ENCODE measurements at regions not wholly inside any gene's neighbourhood (a gene's known extent, or its start where the extent isn't known, plus 50 kb on each side); places are given as distances from the start of the nearest gene placed in this dataset.

DNA sequence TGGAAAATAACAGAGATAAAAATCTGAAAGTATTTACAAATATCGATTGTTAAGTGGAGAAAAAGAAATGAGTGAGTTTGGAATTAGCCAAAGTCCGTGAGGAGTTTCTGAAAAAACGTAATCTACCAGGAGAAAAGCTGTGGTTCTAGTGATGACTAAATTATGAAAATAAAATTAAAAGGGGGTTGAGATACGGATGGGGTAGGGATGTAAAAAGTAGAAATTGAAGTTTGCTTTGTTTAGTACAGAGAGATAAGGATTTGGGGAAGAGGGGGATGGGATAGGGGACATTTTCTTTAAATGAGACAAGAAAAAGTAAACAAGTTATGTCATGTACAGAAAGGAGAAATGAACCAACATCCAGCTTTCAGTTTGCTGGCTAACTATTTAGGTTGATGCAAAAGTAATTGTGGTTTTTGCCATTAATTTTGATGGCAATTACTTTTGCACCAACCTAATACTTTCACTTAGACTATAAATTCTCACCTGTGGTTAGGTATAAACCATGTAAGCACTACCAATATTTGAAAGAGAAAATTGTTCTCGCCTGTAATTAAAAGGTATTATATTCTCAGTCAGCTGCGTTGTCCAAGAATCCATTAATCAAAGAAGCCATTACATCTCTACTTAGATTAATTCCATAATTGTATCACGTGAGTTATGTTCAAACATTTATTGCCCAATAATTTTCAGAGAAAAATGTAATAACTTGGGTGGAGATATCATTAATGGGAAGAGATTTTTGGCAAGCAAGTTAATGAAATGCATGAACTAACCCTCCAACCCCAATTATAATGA lies 143.0 kb upstream of the NRP1 start:
- no peak overlapping the region for H3K27ac ChIP-seq (ENCODE audit: low read depth in 1 of 2, low read length in 2 of 2)
- no peak overlapping the region for H3K4me3 Mint-ChIP-seq
- intact Hi-C loops (cut with micrococcal nuclease): no loop called here

DNA sequence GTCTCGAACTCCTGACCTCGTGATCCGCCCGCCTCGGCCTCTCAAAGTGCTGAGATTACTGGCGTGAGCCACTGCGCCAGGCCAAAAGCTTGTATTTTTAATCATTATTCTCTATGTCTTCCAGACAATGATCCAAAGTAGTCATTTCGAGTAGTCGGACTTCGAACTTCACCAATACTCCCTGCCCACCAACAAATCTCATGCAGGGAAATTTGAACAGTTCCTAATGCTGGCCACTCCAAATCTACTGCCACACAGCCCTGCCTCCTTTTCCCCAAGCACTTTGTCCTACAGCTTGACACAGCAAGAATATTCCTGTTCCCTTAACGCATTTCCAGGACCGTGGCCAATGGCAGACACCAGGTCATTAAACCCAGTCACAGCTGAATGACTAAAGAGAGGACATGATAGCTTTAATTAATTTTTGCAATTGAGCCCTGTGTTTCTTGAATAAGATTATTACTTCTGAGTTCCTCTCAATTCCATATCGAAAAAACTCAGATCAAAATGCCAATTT lies 142.3 kb upstream of the NRP1 start:
- intact Hi-C loops (cut with micrococcal nuclease): no loop called here
- peaks cover 0 to 2% of the 10 kb centered on the region in 2 donors for H3K27me3 ChIP-seq (ENCODE audit: control insufficient read depth in 2 of 2, insufficient read depth in 2 of 2, low read length in 2 of 2)
- H3K4me3 ChIP-seq (replicated peaks in 1 of 3; ENCODE audit: low read depth in 2 of 3, low read length in 3 of 3): no peak overlapping the region
- H3K4me2 ChIP-seq (replicated peaks; ENCODE audit: extremely low read depth, low read length, poor library complexity, severe bottlenecking): no peak overlapping the region
- H3K9ac ChIP-seq (ENCODE audit: insufficient read depth, low read length, poor library complexity, severe bottlenecking): no peak overlapping the region
- peaks cover 0 to 2% of the 10 kb centered on the region in 2 donors for H3K9me3 ChIP-seq (replicated peaks in 1 of 2; ENCODE audit: control insufficient read depth in 1 of 2, insufficient read depth in 1 of 2, low read length in 2 of 2)
- TF ChIP-seq, protein P1, sequence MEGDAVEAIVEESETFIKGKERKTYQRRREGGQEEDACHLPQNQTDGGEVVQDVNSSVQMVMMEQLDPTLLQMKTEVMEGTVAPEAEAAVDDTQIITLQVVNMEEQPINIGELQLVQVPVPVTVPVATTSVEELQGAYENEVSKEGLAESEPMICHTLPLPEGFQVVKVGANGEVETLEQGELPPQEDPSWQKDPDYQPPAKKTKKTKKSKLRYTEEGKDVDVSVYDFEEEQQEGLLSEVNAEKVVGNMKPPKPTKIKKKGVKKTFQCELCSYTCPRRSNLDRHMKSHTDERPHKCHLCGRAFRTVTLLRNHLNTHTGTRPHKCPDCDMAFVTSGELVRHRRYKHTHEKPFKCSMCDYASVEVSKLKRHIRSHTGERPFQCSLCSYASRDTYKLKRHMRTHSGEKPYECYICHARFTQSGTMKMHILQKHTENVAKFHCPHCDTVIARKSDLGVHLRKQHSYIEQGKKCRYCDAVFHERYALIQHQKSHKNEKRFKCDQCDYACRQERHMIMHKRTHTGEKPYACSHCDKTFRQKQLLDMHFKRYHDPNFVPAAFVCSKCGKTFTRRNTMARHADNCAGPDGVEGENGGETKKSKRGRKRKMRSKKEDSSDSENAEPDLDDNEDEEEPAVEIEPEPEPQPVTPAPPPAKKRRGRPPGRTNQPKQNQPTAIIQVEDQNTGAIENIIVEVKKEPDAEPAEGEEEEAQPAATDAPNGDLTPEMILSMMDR (IDR thresholded peaks at IDR 0.05): no peak
- no peak overlapping the region for H3K4me3 Mint-ChIP-seq
- H3K4me1 ChIP-seq (ENCODE audit: control insufficient read depth in 1 of 2, insufficient read depth in 2 of 2, low read length in 2 of 2): no peaks in the 10 kb centered on the region
- WGBS (ENCODE audit: insufficient coverage): 98% methylated on average over 10 of the region's 13 CpGs
- peaks cover 0 to 23% (median 11%) of the 10 kb centered on the region in 7 donors for H3K9me3 Mint-ChIP-seq
- no peak overlapping the region for H3K27ac ChIP-seq (ENCODE audit: low read depth in 1 of 2, low read length in 2 of 2)
- DNase-seq: no peak
- no peaks in the 10 kb centered on the region for H3K36me3 ChIP-seq (replicated peaks in 1 of 2; ENCODE audit: control insufficient read depth in 1 of 2, insufficient read depth in 2 of 2, low read length in 2 of 2)
- H3K36me3 Mint-ChIP-seq: no peaks in the 10 kb centered on the region
- no peaks in the 10 kb centered on the region for H4K20me1 ChIP-seq (ENCODE audit: insufficient read depth, low read length)
- H3K27ac Mint-ChIP-seq: no peak overlapping the region
- no peaks in the 10 kb centered on the region for H3K79me2 ChIP-seq (ENCODE audit: insufficient read depth, low read length)
- peaks cover 0 to 9% (median 7%) of the 10 kb centered on the region in 3 donors for H3K27me3 Mint-ChIP-seq (ENCODE audit: low read depth in 3 of 3)
- H3K4me1 Mint-ChIP-seq: no peaks in the 10 kb centered on the region
- H2AFZ ChIP-seq (ENCODE audit: insufficient read depth, low read depth, low read length, poor library complexity, severe bottlenecking): no peak overlapping the region

More for the DNA sequence above, 143.0 kb upstream of the NRP1 start:
- Mint-ChIP-seq H3K4me1 (no peaks in the 10 kb centered on the region), H3K27me3 (ENCODE audit: low read depth in 3 of 3) (peaks cover 0 to 9% (median 7%) of the 10 kb centered on the region in 3 donors), H3K27ac (no peak overlapping the region), H3K36me3 (no peaks in the 10 kb centered on the region), H3K9me3 (peaks cover 0 to 22% (median 11%) of the 10 kb centered on the region in 7 donors)
- H3K4me2 ChIP-seq (replicated peaks; ENCODE audit: extremely low read depth, low read length, poor library complexity, severe bottlenecking): no peak overlapping the region
- 88% methylated on average over 4 of the region's 7 CpGs for WGBS (ENCODE audit: insufficient coverage)
- no peaks in the 10 kb centered on the region for H4K20me1 ChIP-seq (ENCODE audit: insufficient read depth, low read length)
- TF ChIP-seq, protein P1 (IDR thresholded peaks at IDR 0.05): no peak
- H3K9ac ChIP-seq (ENCODE audit: insufficient read depth, low read length, poor library complexity, severe bottlenecking): no peak overlapping the region
- H3K4me1 ChIP-seq (ENCODE audit: control insufficient read depth in 1 of 2, insufficient read depth in 2 of 2, low read length in 2 of 2): no peaks in the 10 kb centered on the region
- no peak overlapping the region for H3K4me3 ChIP-seq (replicated peaks in 1 of 3; ENCODE audit: low read depth in 2 of 3, low read length in 3 of 3)
- no peaks in the 10 kb centered on the region for H3K36me3 ChIP-seq (replicated peaks in 1 of 2; ENCODE audit: control insufficient read depth in 1 of 2, insufficient read depth in 2 of 2, low read length in 2 of 2)
- H3K79me2 ChIP-seq (ENCODE audit: insufficient read depth, low read length): no peaks in the 10 kb centered on the region
- no peak for DNase-seq
- H3K9me3 ChIP-seq (replicated peaks in 1 of 2; ENCODE audit: control insufficient read depth in 1 of 2, insufficient read depth in 1 of 2, low read length in 2 of 2): peaks cover 0 to 2% of the 10 kb centered on the region in 2 donors
- H3K27me3 ChIP-seq (ENCODE audit: control insufficient read depth in 2 of 2, insufficient read depth in 2 of 2, low read length in 2 of 2): peaks cover 0 to 2% of the 10 kb centered on the region in 2 donors
- no peak overlapping the region for H2AFZ ChIP-seq (ENCODE audit: insufficient read depth, low read depth, low read length, poor library complexity, severe bottlenecking)

Data from CD14-positive monocyte (primary cell).